Ishikawa (cell line): ENCODE measurements at regions not wholly inside any gene's neighbourhood (a gene's known extent, or its start where the extent isn't known, plus 50 kb on each side); places are given as distances from the start of the nearest gene placed in this dataset.

Experiments used
- CEBPB ChIP-seq: IDR thresholded peaks from 2 replicates; pipeline ENCODE4 v1.6.1; 2012
- CREB1 ChIP-seq: IDR thresholded peaks from 2 replicates; pipeline ENCODE4 v1.6.1; 2012; ENCODE audit warnings: low read depth
- EGR1 ChIP-seq: IDR thresholded peaks from 2 replicates; pipeline ENCODE4 v1.6.1; 2012
- EP300 ChIP-seq: IDR thresholded peaks from 2 replicates; pipeline ENCODE4 v1.6.1; 2012; ENCODE audit warnings: borderline replicate concordance
- FOXM1 ChIP-seq: IDR thresholded peaks from 2 replicates; pipeline ENCODE4 v1.6.1; 2012; ENCODE audit warnings: low read depth, borderline replicate concordance
- NFIC ChIP-seq: IDR thresholded peaks from 2 replicates; pipeline ENCODE4 v1.6.1; 2012
- RAD21 ChIP-seq: IDR thresholded peaks from 2 replicates; pipeline ENCODE4 v1.6.1; 2012; ENCODE audit warnings: low read depth
- REST ChIP-seq: IDR thresholded peaks from 2 replicates; pipeline ENCODE4 v1.6.1; 2012; ENCODE audit warnings: low read depth, mild to moderate bottlenecking
- TAF1 ChIP-seq: IDR thresholded peaks from 2 replicates; pipeline ENCODE4 v1.6.1; 2012; ENCODE audit warnings: low read depth, mild to moderate bottlenecking
- TCF12 ChIP-seq: IDR thresholded peaks from 2 replicates; pipeline ENCODE4 v1.6.1; 2012; ENCODE audit warnings: low read depth
- TEAD4 ChIP-seq: IDR thresholded peaks from 2 replicates; pipeline ENCODE4 v1.6.1; 2012
- USF1 ChIP-seq: IDR thresholded peaks from 2 replicates; pipeline ENCODE4 v1.6.1; 2012
- YY1 ChIP-seq: IDR thresholded peaks from 2 replicates; pipeline ENCODE4 v1.6.1; 2012; ENCODE audit warnings: low read depth
- ZBTB7A ChIP-seq: IDR thresholded peaks from 2 replicates; pipeline ENCODE4 v1.6.1; 2012; ENCODE audit warnings: low read depth
- TF ChIP-seq, protein P1 (sequence below): IDR thresholded peaks from 2 replicates; pipeline ENCODE4 v1.6.1; 2012

- no peak for TF ChIP-seq NFIC
- TF ChIP-seq TAF1, result no peak
- TF ChIP-seq TEAD4, result no peak
- no peak for TF ChIP-seq REST
- no peak for TF ChIP-seq FOXM1
- TF ChIP-seq USF1, result no peak
- no peak for TF ChIP-seq TCF12
- TF ChIP-seq CEBPB, result no peak
- TF ChIP-seq EP300, result no peak
- TF ChIP-seq ZBTB7A, result no peak
- TF ChIP-seq EGR1, result no peak
- no peak for TF ChIP-seq CREB1
- no peak for TF ChIP-seq YY1
- TF ChIP-seq, protein P1, sequence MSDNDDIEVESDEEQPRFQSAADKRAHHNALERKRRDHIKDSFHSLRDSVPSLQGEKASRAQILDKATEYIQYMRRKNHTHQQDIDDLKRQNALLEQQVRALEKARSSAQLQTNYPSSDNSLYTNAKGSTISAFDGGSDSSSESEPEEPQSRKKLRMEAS, result no peak
- no peak for TF ChIP-seq RAD21
These were observed 260.2 kb downstream of the INSIG2 start for GRCh38 chr2:118348380-118349034.

GRCh38 chr2:118345465-118345864, 257.2 kb downstream of the INSIG2 start:
- no peak for TF ChIP-seq TEAD4
- no peak for TF ChIP-seq USF1
- no peak for TF ChIP-seq TCF12
- no peak for TF ChIP-seq CREB1
- TF ChIP-seq RAD21, result no peak
- TF ChIP-seq REST, result no peak

DNA sequence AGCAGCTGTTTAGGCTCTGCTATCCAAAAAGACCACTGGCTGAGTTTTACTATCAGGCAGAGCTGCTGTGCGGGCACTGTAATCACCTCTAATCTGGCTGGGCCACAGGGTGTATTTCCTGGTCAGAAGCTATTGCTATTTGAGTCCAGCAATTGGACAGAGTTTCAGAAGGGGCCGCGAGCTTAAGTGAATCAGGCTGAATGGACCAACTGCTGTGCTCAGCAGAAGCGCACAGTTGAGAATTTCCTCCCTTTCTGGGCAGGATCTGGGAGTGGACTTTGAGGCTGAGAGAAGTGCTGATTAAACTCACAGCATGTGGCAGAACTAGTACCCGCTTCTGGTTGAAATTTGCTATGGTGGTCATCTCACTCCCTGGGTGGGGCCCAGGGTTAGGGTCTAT, 251.8 kb downstream of the INSIG2 start:
- peak; percentile 28; the same call in 1 of the 2 replicates for TF ChIP-seq REST
- no peak for TF ChIP-seq TCF12

- TF ChIP-seq CEBPB, result no peak
- no peak for TF ChIP-seq RAD21
- no peak for TF ChIP-seq USF1
- TF ChIP-seq TCF12, result no peak
These were observed 251.1 kb downstream of the INSIG2 start for GRCh38 chr2:118339386-118339785.

DNA sequence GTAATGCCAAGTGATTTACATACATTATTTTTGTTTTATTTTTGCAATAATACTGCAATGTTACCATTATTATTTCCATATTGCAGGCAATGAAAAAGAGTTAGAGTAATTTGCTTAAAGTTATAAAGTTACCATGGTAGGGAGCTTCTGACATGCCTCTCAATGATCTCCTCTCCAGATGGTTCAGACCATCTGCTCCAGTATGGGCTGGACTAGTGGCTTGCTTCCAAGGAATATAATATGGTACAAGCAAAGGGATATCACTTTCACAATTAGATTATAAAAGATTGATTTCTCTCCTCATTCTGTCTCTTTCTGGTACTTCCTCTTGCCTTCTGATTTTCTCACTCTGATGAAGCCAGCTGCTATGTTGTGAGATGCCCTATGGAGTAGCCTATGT, 245.4 kb downstream of the INSIG2 start:
- no peak for TF ChIP-seq FOXM1
- TF ChIP-seq USF1, result no peak
- TF ChIP-seq TCF12, result no peak
- no peak for TF ChIP-seq EP300
- no peak for TF ChIP-seq REST
- TF ChIP-seq CREB1, result no peak
- no peak for TF ChIP-seq RAD21
- no peak for TF ChIP-seq NFIC
- no peak for TF ChIP-seq CEBPB
- no peak for TF ChIP-seq TEAD4
- no peak for TF ChIP-seq EGR1
- TF ChIP-seq ZBTB7A, result no peak
- no peak for TF ChIP-seq TAF1
